Activated CD8-positive, alpha-beta memory T cell treated with anti-CD3 and anti-CD28 coated beads, Interleukin-2, amount 10 ng/mL, durations not matched to agents 7 days and 5 days (primary cell): ENCODE measurements at regions not wholly inside any gene's neighbourhood (a gene's known extent, or its start where the extent isn't known, plus 50 kb on each side); places are given as distances from the start of the nearest gene placed in this dataset.
"Not testable (repeated sequence)": the region's sequence is repeated elsewhere in the genome, so short reads cannot be mapped to it uniquely, and the experiment has no call there.

ENCODE experiments used
- ATAC-seq: fragments of 150-1000 bp; cut with Tn5 transposase; one replicate; pipeline ENCODE4 v1.10.0; 2021; ENCODE audit warnings: moderate library complexity
- CTCF ChIA-PET: fragments of 350-600 bp; sonication (Branson Sonifier 250); formaldehyde crosslinking; loops from one replicate; lab custom pipeline; 2021; ENCODE audit warnings: antibody characterized with exemption; lab: Charles Lee
- DNase-seq: peaks from one replicate; pipeline ENCODE4 v3.0.0-alpha.2; 2020
- H3K27ac Mint-ChIP-seq: one replicate; pipeline ENCODE4 v1.8.0; 2021; ENCODE audit warnings: mild to moderate bottlenecking, mixed read lengths
- H3K27me3 Mint-ChIP-seq: one replicate; pipeline ENCODE4 v1.8.0; 2021; ENCODE audit warnings: mixed read lengths
- H3K36me3 Mint-ChIP-seq: one replicate; pipeline ENCODE4 v1.8.0; 2021; ENCODE audit warnings: mild to moderate bottlenecking, mixed read lengths
- H3K4me1 Mint-ChIP-seq: one replicate; pipeline ENCODE4 v1.8.0; 2021; ENCODE audit warnings: mixed read lengths
- H3K4me3 Mint-ChIP-seq: one replicate; pipeline ENCODE4 v1.8.0; 2021; ENCODE audit warnings: mild to moderate bottlenecking, moderate library complexity, mixed read lengths
- H3K9me3 Mint-ChIP-seq: one replicate; pipeline ENCODE4 v1.8.0; 2022; ENCODE audit warnings: low read depth, mixed read lengths

DNA sequence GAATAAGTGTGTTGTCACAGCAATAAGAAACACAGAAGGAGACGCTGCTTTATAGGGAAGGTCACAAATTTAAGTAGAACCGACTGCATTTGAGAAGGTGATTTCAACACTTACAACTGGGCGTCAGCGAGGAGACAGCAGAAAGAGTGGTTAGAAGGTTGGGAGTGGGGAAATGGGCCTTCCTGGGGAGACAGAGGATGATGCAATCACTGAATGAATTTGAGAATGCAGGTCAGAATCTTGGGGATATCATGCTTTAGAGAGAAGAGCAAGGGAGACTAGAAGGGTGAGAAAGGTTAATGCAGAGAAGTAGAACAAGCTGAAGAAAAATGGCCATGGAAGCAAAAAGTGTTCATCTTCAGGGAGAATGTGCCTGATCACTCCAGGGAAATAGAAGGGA lies 616.1 kb upstream of the FAM98A start:
- no peaks in the 10 kb centered on the region for H3K27me3 Mint-ChIP-seq
- H3K4me1 Mint-ChIP-seq = no peaks in the 10 kb centered on the region
- no peak overlapping the region for H3K27ac Mint-ChIP-seq
- no peak for ATAC-seq
- no peak overlapping the region for H3K4me3 Mint-ChIP-seq
- CTCF ChIA-PET = no interaction called here
- DNase-seq = no peak
- H3K36me3 Mint-ChIP-seq = no peaks in the 10 kb centered on the region
- peaks cover 10% of the 10 kb centered on the region for H3K9me3 Mint-ChIP-seq

DNA sequence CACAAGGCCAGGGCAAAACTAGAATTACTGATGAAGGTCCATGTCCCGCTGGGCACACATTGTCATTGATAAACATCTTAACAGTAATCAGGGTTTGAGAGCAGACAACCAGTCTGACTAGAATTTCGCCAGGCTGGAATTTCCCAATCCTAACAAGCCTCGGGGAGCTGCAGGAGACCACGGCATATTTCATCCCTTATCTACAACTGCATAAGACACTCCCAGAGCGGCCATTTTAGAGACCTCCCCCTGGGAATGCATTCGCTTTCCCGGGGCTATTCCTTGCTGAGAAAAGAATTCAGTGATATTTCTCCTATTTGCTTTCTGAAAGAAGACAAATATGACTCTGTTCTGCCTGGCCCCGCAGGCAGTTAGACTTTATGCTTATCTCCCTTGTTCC lies 611.3 kb upstream of the FAM98A start:
- H3K4me3 Mint-ChIP-seq, DNase-seq, H3K27ac Mint-ChIP-seq, CTCF ChIA-PET, H3K27me3 Mint-ChIP-seq, H3K36me3 Mint-ChIP-seq, ATAC-seq, H3K4me1 Mint-ChIP-seq: not testable (repeated sequence)
- peaks cover 19% of the 10 kb centered on the region for H3K9me3 Mint-ChIP-seq

DNA sequence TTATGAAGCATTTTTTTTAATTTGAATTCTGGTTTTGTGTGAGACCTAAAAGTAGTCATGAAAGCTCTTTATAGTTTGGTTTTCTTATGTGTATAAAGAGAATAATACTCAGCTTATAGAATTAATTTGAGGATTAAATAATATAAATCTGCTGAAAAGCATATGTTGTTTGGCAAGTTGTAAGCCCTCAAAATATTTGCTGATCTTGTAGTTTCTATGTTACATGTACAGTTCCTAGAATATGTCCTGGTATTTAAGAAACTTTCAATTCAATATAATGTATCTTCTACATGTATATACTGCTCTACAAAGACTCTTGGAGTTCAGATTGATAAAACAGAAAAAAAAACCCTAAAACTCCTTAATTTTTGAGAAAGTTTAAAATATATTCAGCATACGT lies 605.5 kb upstream of the FAM98A start:
- CTCF ChIA-PET = no interaction called here
- Mint-ChIP-seq H3K36me3 (no peaks in the 10 kb centered on the region), H3K27ac (no peak overlapping the region), H3K9me3 (peaks cover 14% of the 10 kb centered on the region), H3K27me3 (no peaks in the 10 kb centered on the region), H3K4me1 (no peaks in the 10 kb centered on the region), H3K4me3 (no peak overlapping the region)
- ATAC-seq (no peak), DNase-seq (no peak)

DNA sequence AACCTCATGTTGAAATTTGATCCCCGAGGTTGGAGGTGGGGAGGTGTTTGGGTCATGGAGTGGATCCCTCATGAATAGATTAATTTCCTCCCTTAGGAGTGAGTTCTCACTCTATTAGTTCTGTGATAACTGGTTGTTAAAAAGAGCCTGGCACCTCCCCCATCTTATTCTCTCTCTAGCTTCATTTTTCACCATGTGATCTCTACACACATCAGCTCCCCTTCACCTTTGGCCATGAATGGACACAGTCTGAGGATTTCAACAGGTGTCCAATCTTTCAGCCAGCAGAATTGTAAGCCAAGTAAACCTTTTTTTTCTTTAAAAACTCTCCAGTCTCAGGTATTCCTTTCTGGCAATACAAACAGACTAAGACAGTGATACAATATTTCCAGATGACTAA lies 602.0 kb upstream of the FAM98A start:
- ATAC-seq = no peak
- Mint-ChIP-seq H3K27ac (no peak overlapping the region), H3K9me3 (peaks cover 4% of the 10 kb centered on the region), H3K36me3 (no peaks in the 10 kb centered on the region), H3K4me1 (no peaks in the 10 kb centered on the region), H3K27me3 (no peaks in the 10 kb centered on the region), H3K4me3 (no peak overlapping the region)
- DNase-seq = no peak
- CTCF ChIA-PET = interaction anchor here (0.6 kb wide), 1 partner anchor 67 kb away, joined by 3 read pairs; no protein-coding TSS in a partner anchor

DNA sequence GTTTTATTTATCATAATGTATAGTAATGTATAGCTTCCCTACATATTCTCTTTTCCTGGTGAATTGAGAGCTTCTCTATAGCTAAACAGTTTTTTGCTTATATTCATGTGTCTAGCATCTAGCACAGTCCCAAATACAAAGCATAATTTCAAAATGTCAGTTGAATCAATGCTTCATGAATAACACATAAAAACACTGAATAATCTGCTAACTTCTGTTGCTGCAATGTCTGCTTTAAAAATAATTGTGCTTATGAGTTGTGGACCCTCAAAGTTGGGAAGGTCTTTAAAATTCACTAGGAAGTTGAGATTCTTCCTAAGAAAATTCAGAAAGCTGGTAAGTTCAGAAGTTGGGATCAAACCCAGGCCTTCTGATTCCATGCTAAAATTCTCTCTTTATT lies 600.9 kb upstream of the FAM98A start:
- ATAC-seq (no peak), DNase-seq (no peak)
- no peaks in the 10 kb centered on the region for H3K27me3 Mint-ChIP-seq
- CTCF ChIA-PET = no interaction called here
- H3K4me1 Mint-ChIP-seq = no peaks in the 10 kb centered on the region
- peaks cover under 1% of the 10 kb centered on the region for H3K9me3 Mint-ChIP-seq
- no peaks in the 10 kb centered on the region for H3K36me3 Mint-ChIP-seq
- H3K27ac Mint-ChIP-seq = no peak overlapping the region
- H3K4me3 Mint-ChIP-seq = no peak overlapping the region

DNA sequence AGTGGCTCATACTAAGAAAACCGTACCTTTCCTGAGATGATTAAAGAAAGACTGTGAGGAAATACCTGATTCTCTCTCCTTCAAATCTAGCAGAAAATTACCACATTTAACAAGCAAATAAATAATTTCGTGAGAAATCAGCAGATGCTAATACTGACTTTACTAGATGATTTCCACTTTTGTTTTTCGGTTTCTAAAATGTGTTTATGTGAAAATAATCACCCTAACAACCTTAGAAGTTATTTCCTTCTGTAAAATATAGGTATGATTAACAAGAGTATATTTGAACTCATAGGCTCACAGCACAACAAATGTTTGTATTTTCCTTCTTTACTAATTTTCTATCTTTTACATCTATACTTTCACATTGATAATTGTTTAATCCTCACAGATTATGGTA lies 594.1 kb upstream of the FAM98A start:
- H3K9me3 Mint-ChIP-seq = no peaks in the 10 kb centered on the region
- H3K36me3 Mint-ChIP-seq = no peaks in the 10 kb centered on the region
- H3K4me1 Mint-ChIP-seq = no peaks in the 10 kb centered on the region
- H3K4me3 Mint-ChIP-seq = no peak overlapping the region
- CTCF ChIA-PET = no interaction called here
- no peaks in the 10 kb centered on the region for H3K27me3 Mint-ChIP-seq
- no peak overlapping the region for H3K27ac Mint-ChIP-seq
- ATAC-seq (no peak), DNase-seq (no peak)

DNA sequence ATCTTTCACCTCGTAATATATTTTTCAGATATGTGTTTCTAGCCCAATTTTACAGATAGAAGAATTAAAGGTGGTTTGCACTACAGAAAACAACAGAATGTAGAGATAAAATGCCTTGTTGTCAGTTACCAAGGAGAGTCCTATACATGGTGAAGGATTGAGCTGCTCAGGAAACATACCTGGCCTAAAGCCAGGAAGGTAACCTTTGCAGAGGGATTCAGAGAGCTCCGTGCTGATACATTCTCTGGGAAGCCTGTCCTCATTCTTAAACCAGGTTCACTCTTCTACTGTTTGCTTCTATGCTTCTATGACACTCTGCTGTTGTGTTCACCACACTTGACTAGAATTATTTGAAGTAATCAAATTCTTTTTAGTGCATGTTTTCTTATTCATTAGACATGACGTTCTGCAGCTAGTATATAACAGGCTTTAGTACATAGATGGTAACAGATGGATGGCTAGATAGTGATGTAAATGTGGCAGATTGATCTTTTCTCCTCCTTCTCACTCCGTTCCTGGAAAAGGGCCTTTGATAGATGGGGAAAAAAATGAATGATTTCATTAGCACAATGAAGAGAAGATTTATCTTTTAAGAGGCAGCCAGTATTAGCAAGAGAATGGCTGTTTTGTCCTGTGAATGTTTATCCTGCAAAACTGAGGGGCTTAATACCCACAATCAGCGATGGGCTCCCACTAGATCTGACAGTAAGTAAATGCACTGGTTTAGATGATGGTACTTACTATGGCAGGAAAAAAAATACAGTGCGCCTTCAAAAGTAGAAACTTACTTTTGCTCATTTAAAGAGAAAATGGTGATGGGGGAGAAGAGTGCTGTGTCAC lies 589.6 kb upstream of the FAM98A start:
- Mint-ChIP-seq H3K9me3 (peaks cover 4% of the 10 kb centered on the region), H3K36me3 (no peaks in the 10 kb centered on the region), H3K4me1 (no peaks in the 10 kb centered on the region), H3K27ac (no peak overlapping the region), H3K4me3 (no peak overlapping the region), H3K27me3 (no peaks in the 10 kb centered on the region)
- CTCF ChIA-PET = no interaction called here
- ATAC-seq = no peak
- no peak for DNase-seq

DNA sequence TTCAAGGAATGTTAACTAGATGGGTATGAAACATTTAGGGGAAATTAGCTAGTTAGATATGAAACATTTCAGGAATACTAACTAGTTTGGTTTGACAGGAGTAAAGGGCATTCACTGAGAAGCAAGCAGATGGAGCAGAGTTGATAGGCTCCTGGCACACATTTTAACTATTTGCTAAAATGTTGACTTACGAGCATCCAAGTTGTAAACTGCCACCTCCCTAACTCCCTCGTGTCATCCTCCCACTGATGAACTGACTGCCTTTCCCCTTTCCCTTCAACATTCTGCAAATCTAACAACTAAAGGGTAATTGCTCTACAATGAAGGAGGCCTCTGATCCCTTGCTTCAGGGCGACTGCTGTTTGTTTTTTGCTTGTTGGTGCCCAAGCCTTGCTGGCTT lies 580.4 kb upstream of the FAM98A start:
- CTCF ChIA-PET = no interaction called here

DNA sequence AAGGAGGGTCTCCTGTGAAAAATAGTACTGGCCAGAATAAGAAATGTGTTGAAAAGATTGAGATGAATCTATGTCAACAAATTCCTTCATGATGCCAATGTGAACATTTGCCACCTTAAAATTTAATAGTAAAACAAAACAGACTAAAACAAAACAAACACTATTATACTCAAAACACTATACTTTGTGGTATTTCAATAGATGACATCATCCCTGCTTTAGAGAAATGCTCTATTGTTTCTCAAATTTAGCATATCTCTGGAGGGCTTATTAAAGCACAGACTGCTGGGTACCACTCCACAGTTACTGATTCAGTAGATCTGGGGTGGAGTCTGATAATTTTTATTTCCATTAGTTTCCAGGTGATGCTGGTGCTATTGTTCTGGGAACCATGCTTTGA lies 579.4 kb upstream of the FAM98A start:
- Mint-ChIP-seq H3K27me3 (no peaks in the 10 kb centered on the region), H3K27ac (no peak overlapping the region), H3K36me3 (no peaks in the 10 kb centered on the region), H3K4me3 (no peak overlapping the region), H3K9me3 (no peaks in the 10 kb centered on the region), H3K4me1 (no peaks in the 10 kb centered on the region)
- no peak for ATAC-seq
- CTCF ChIA-PET = no interaction called here
- no peak for DNase-seq

More for the DNA sequence above, 580.4 kb upstream of the FAM98A start:
- Mint-ChIP-seq H3K27ac (no peak overlapping the region), H3K9me3 (peaks cover 1% of the 10 kb centered on the region), H3K27me3 (no peaks in the 10 kb centered on the region), H3K4me3 (no peak overlapping the region), H3K36me3 (no peaks in the 10 kb centered on the region), H3K4me1 (no peaks in the 10 kb centered on the region)
- no peak for ATAC-seq
- DNase-seq = no peak

DNA sequence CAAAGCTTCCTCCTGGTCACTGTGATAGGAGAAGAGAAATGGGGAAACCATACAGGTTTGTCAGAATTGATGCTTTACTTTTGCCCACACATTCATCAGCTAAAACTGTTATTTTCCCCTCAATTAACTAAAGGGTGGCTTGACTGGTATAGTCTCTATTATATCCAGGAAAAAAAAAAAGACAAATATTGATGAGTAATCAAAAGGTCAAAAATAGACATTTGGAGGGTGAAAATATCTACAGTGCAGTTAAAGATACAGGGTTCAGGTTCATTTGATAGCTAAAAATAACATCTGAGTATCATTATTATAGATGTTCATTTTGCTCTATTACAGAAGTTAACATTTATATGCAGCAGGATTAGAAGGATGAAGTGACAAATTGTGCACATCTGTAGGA lies 577.6 kb upstream of the FAM98A start:
- CTCF ChIA-PET = no interaction called here
- H3K36me3 Mint-ChIP-seq = no peaks in the 10 kb centered on the region
- ATAC-seq = no peak

DNA sequence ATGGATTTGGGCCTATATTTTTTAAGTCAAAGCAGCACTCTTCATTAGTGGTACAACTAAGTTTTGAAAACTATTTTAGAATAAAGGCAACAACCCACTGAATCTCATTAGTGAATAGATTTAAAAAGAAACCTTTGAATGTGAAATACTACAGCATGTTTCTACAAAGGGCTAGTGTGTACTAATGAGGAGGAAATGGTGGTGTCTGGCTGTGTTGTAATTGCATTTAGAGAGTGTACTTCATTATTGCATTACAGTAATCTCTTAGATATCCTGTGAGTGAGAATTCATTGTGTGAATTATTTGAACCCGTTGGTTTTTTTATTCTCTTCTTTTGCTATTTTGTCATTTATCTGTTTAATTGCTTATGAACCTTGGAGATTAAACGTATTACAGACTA lies 575.4 kb upstream of the FAM98A start:
- ATAC-seq (no peak), DNase-seq (no peak)
- CTCF ChIA-PET = no interaction called here
- H3K36me3 Mint-ChIP-seq = no peaks in the 10 kb centered on the region
- no peaks in the 10 kb centered on the region for H3K27me3 Mint-ChIP-seq
- H3K27ac Mint-ChIP-seq = no peak overlapping the region
- no peaks in the 10 kb centered on the region for H3K4me1 Mint-ChIP-seq
- no peak overlapping the region for H3K4me3 Mint-ChIP-seq
- peaks cover 7% of the 10 kb centered on the region for H3K9me3 Mint-ChIP-seq

More for the DNA sequence above, 577.6 kb upstream of the FAM98A start:
- Mint-ChIP-seq H3K27me3 (no peaks in the 10 kb centered on the region), H3K4me3 (no peak overlapping the region), H3K4me1 (no peaks in the 10 kb centered on the region), H3K27ac (no peak overlapping the region), H3K9me3 (peaks cover 5% of the 10 kb centered on the region)
- no peak for DNase-seq

DNA sequence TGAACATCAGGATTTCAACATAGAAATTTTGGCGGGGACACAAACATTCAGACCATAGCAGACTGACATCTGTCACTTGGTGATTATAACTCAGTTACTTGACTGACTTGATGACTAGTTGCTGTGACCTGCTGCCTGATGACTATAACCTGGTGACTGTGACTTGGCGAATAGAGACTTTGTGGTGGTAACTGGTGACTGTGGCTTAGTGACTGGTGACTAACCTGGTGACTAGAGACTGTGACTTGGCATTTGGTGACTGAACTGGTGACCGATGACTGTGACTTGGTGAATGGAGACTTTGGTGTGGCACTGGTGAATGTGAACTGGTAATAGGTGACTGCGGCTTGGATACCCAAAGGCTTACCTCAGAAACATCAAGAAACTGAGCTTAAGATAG lies 563.1 kb upstream of the FAM98A start:
- Mint-ChIP-seq H3K4me1 (no peaks in the 10 kb centered on the region), H3K36me3 (no peaks in the 10 kb centered on the region), H3K4me3 (no peak overlapping the region), H3K9me3 (no peaks in the 10 kb centered on the region), H3K27me3 (no peaks in the 10 kb centered on the region), H3K27ac (no peak overlapping the region)
- no peak for DNase-seq
- CTCF ChIA-PET = no interaction called here
- ATAC-seq = no peak

DNA sequence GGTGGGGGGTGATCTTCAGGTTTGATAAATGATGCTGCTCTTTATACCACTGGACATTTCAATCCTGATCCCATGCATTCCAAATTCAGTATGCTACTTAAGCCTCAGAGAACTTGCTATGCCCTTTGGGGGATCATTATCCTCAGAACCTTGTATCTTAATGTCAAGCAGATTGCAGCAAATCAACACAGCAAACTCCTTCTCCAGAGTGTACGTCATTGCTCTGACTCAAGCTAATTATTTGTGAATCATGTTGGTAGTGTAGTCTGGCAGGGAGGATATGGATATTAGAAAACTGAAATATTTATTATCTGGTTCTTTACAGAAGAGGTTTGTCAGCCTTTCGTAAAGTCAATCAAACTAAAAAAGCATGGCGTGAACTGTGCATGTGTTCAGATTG lies 562.5 kb upstream of the FAM98A start:
- CTCF ChIA-PET = no interaction called here
- H3K27me3 Mint-ChIP-seq = no peaks in the 10 kb centered on the region
- no peak overlapping the region for H3K27ac Mint-ChIP-seq
- H3K9me3 Mint-ChIP-seq = no peaks in the 10 kb centered on the region
- DNase-seq = no peak
- no peaks in the 10 kb centered on the region for H3K4me1 Mint-ChIP-seq
- no peak overlapping the region for H3K4me3 Mint-ChIP-seq
- ATAC-seq = no peak
- no peaks in the 10 kb centered on the region for H3K36me3 Mint-ChIP-seq

DNA sequence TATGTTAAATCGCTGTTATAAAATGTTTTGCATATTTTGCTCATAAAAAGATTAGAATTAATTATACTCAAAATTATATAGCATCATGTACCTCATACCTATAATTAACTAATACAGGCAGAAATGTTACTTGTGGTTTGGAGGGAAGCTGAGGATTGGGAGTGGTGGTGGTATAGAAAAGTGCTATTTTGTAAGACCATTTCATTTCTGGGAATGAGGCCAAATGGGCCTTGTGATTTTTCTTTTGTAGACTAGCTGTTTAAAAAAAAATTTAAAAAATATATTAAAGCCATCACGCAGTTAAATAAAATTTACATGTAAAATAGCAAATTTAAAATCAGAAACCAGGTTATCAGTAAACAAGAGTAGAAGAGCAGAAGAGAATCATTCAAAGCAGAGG lies 560.8 kb upstream of the FAM98A start:
- Mint-ChIP-seq H3K4me1 (no peaks in the 10 kb centered on the region), H3K9me3 (no peaks in the 10 kb centered on the region), H3K4me3 (no peak overlapping the region), H3K36me3 (no peaks in the 10 kb centered on the region), H3K27ac (no peak overlapping the region), H3K27me3 (no peaks in the 10 kb centered on the region)
- CTCF ChIA-PET = no interaction called here
- no peak for ATAC-seq
- DNase-seq = no peak
